ENCODE measurements at regions not wholly inside any gene's neighbourhood (a gene's known extent, or its start where the extent isn't known, plus 50 kb on each side); places are given as distances from the start of the nearest gene placed in this dataset.

GRCh38 chr9:82789155-82789824 is 273.7 kb downstream of the RASEF start:
- TF ChIP-seq FOXP2 (optimal IDR thresholded peaks at IDR 0.05; ENCODE audit: borderline replicate concordance, extremely low read depth, extremely low read length, insufficient read depth) (no peak), POLR2AphosphoS5 (IDR thresholded peaks at IDR 0.05; ENCODE audit: low read depth, low read length) (no peak), TAF1 (IDR thresholded peaks at IDR 0.05; ENCODE audit: borderline replicate concordance, insufficient read depth, low read length) (no peak), SIN3A (IDR thresholded peaks at IDR 0.05; ENCODE audit: borderline replicate concordance, insufficient read depth, low read length) (no peak)
- TF ChIP-seq, protein P1, sequence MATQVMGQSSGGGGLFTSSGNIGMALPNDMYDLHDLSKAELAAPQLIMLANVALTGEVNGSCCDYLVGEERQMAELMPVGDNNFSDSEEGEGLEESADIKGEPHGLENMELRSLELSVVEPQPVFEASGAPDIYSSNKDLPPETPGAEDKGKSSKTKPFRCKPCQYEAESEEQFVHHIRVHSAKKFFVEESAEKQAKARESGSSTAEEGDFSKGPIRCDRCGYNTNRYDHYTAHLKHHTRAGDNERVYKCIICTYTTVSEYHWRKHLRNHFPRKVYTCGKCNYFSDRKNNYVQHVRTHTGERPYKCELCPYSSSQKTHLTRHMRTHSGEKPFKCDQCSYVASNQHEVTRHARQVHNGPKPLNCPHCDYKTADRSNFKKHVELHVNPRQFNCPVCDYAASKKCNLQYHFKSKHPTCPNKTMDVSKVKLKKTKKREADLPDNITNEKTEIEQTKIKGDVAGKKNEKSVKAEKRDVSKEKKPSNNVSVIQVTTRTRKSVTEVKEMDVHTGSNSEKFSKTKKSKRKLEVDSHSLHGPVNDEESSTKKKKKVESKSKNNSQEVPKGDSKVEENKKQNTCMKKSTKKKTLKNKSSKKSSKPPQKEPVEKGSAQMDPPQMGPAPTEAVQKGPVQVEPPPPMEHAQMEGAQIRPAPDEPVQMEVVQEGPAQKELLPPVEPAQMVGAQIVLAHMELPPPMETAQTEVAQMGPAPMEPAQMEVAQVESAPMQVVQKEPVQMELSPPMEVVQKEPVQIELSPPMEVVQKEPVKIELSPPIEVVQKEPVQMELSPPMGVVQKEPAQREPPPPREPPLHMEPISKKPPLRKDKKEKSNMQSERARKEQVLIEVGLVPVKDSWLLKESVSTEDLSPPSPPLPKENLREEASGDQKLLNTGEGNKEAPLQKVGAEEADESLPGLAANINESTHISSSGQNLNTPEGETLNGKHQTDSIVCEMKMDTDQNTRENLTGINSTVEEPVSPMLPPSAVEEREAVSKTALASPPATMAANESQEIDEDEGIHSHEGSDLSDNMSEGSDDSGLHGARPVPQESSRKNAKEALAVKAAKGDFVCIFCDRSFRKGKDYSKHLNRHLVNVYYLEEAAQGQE (IDR thresholded peaks at IDR 0.05; ENCODE audit: insufficient read depth in 1 of 2, low read depth in 2 of 2, low read length in 2 of 2), result no peak

GRCh38 chr9:82790875-82791274 is 272.1 kb downstream of the RASEF start:
- TF ChIP-seq FOXP2 (optimal IDR thresholded peaks at IDR 0.05; ENCODE audit: borderline replicate concordance, extremely low read depth, extremely low read length, insufficient read depth) (no peak), TAF1 (IDR thresholded peaks at IDR 0.05; ENCODE audit: borderline replicate concordance, insufficient read depth, low read length) (no peak), POLR2AphosphoS5 (IDR thresholded peaks at IDR 0.05; ENCODE audit: low read depth, low read length) (no peak), SIN3A (IDR thresholded peaks at IDR 0.05; ENCODE audit: borderline replicate concordance, insufficient read depth, low read length) (no peak)
- TF ChIP-seq, protein P1 (IDR thresholded peaks at IDR 0.05; ENCODE audit: insufficient read depth in 1 of 2, low read depth in 2 of 2, low read length in 2 of 2), result no peak

- TF ChIP-seq, protein P1 (IDR thresholded peaks at IDR 0.05; ENCODE audit: insufficient read depth in 1 of 2, low read depth in 2 of 2, low read length in 2 of 2), result no peak
These were observed 271.2 kb downstream of the RASEF start for GRCh38 chr9:82791692-82792091.

- no peak for TF ChIP-seq POLR2AphosphoS5 (IDR thresholded peaks at IDR 0.05; ENCODE audit: low read depth, low read length)
- TF ChIP-seq, protein P1 (IDR thresholded peaks at IDR 0.05; ENCODE audit: insufficient read depth in 1 of 2, low read depth in 2 of 2, low read length in 2 of 2), result no peak
- no peak for TF ChIP-seq SIN3A (IDR thresholded peaks at IDR 0.05; ENCODE audit: borderline replicate concordance, insufficient read depth, low read length)
- TF ChIP-seq TAF1 (IDR thresholded peaks at IDR 0.05; ENCODE audit: borderline replicate concordance, insufficient read depth, low read length), result no peak
- TF ChIP-seq FOXP2 (optimal IDR thresholded peaks at IDR 0.05; ENCODE audit: borderline replicate concordance, extremely low read depth, extremely low read length, insufficient read depth), result no peak
These were observed 265.4 kb downstream of the RASEF start for GRCh38 chr9:82797534-82797933.

DNA sequence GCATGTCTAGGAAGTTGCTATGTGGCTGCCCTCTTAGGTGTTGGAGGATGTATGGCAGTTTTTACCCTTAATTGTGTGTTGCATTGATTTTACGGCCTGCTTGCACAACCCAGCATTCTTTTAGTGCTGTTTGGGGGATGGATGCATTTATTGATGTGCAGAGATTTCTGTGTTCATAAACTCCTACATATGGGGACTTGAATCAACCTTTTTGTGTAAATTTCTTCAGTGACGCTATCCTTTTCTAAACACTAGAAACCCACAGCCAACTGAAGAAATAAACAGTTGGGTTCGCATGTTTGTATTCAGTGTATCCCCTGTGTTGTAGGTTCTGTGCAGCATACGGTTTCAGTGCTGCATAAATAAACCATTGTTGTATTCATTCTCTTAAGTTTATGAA is 263.7 kb downstream of the RASEF start:
- TF ChIP-seq SIN3A (IDR thresholded peaks at IDR 0.05; ENCODE audit: borderline replicate concordance, insufficient read depth, low read length), result no peak
- TF ChIP-seq, protein P1 (IDR thresholded peaks at IDR 0.05; ENCODE audit: insufficient read depth in 1 of 2, low read depth in 2 of 2, low read length in 2 of 2), result no peak
- no peak for TF ChIP-seq FOXP2 (optimal IDR thresholded peaks at IDR 0.05; ENCODE audit: borderline replicate concordance, extremely low read depth, extremely low read length, insufficient read depth)

All from PFSK-1 (cell line).